ENCODE measurements at regions not wholly inside any gene's neighbourhood (a gene's known extent, or its start where the extent isn't known, plus 50 kb on each side); places are given as distances from the start of the nearest gene placed in this dataset.
A peak's percentile ranks its signal among the peaks of the same experiment; 100 is the strongest.

DNA sequence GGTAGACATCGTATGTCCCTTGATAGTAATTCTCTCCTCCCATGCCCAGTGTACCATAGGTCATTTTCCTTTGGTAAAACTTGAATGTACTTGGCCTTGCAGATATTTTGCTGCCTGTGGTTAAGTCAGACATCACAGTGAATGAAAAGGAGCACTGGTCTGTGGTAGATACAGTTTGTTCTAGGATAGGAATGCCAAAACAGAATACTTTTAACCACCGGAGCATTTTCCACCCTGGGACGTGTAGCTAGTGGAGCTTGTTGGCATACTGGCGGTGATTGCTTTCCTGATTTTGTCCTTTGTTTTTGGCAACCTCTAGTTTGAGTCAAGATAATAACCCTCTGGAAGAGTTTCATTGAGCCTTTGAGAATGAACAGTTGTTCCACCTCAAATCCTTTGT, 92.0 kb upstream of the BMPER start:
- Histone ChIP-seq H3K4me1 (no peaks in the 10 kb centered on the region), H3K27me3 (no peaks in the 10 kb centered on the region), H3K9me3 (no peaks in the 10 kb centered on the region), H3K4me3 (no peak overlapping the region), H3K27ac (no peak overlapping the region), H3K36me3 (no peaks in the 10 kb centered on the region)
- intact Hi-C loops (cut with DNase I) = no loop called here
- TF ChIP-seq POLR2A (IDR thresholded peaks at IDR 0.05) = no peak
- TF ChIP-seq, protein P1, sequence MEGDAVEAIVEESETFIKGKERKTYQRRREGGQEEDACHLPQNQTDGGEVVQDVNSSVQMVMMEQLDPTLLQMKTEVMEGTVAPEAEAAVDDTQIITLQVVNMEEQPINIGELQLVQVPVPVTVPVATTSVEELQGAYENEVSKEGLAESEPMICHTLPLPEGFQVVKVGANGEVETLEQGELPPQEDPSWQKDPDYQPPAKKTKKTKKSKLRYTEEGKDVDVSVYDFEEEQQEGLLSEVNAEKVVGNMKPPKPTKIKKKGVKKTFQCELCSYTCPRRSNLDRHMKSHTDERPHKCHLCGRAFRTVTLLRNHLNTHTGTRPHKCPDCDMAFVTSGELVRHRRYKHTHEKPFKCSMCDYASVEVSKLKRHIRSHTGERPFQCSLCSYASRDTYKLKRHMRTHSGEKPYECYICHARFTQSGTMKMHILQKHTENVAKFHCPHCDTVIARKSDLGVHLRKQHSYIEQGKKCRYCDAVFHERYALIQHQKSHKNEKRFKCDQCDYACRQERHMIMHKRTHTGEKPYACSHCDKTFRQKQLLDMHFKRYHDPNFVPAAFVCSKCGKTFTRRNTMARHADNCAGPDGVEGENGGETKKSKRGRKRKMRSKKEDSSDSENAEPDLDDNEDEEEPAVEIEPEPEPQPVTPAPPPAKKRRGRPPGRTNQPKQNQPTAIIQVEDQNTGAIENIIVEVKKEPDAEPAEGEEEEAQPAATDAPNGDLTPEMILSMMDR (IDR thresholded peaks at IDR 0.05) = no peak
- DNase-seq (ENCODE audit: extremely low spot score in 2 of 2) = no peak

DNA sequence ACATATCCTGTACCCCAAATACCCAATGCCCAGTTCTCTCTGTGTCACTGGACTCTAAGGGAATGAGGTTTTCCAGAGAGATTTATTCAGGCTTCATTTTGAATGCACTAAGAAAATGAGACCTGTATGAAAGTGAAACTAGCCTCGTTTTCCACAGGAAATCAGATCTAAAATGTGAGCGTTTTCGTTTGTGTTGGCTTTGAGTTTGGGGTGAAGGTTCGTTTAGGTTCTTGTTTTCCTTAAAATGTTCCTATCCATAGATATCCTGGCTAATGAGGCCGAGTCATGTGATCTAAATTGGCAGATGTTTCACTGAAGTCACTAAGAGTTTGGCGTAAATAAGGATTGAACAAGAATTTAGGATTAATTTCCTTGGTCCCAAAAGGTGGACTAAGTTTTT, 90.9 kb upstream of the BMPER start:
- Histone ChIP-seq H3K27me3 (no peaks in the 10 kb centered on the region), H3K27ac (no peak overlapping the region), H3K4me3 (peak overlapping the region; percentile 19 to 37), H3K36me3 (no peaks in the 10 kb centered on the region), H3K4me1 (no peaks in the 10 kb centered on the region), H3K9me3 (no peaks in the 10 kb centered on the region)
- intact Hi-C loops (cut with DNase I) = no loop called here
- no peak for TF ChIP-seq POLR2AphosphoS5 (IDR thresholded peaks at IDR 0.05; ENCODE audit: insufficient read depth in 1 of 2, low read depth in 1 of 2)
- TF ChIP-seq, protein P1 (IDR thresholded peaks at IDR 0.05) = no peak
- no peak for TF ChIP-seq POLR2A (IDR thresholded peaks at IDR 0.05)
- no peak for DNase-seq (ENCODE audit: extremely low spot score in 2 of 2)

DNA sequence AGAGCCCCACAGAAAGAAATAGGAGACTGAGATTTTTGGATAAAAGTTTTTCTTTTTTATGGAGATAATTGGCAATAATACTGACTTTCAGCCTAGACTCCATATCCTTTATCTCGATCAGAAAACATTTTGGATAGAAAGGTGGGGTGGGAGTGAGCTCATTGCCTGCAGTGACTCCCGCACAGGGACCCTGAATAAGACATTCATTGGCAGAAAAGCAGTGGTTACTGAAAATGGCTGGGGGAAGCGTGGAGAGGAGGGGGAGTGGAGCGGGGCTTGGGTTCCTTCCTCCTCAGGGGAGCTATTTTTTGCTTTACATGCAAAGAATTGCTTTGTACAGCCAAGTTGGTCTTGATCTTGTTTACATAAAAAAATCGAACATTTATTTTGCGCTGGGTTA, 90.4 kb upstream of the BMPER start:
- intact Hi-C loops (cut with DNase I) = no loop called here
- Histone ChIP-seq H3K36me3 (no peaks in the 10 kb centered on the region), H3K27me3 (no peaks in the 10 kb centered on the region), H3K4me3 (peak overlapping the region; percentile 19 to 37), H3K9me3 (no peaks in the 10 kb centered on the region), H3K4me1 (no peaks in the 10 kb centered on the region), H3K27ac (no peak overlapping the region)
- TF ChIP-seq POLR2AphosphoS5 (IDR thresholded peaks at IDR 0.05; ENCODE audit: insufficient read depth in 1 of 2, low read depth in 1 of 2) = no peak
- no peak for TF ChIP-seq POLR2A (IDR thresholded peaks at IDR 0.05)
- TF ChIP-seq, protein P1 (IDR thresholded peaks at IDR 0.05) = no peak
- no peak for DNase-seq (ENCODE audit: extremely low spot score in 2 of 2)

DNA sequence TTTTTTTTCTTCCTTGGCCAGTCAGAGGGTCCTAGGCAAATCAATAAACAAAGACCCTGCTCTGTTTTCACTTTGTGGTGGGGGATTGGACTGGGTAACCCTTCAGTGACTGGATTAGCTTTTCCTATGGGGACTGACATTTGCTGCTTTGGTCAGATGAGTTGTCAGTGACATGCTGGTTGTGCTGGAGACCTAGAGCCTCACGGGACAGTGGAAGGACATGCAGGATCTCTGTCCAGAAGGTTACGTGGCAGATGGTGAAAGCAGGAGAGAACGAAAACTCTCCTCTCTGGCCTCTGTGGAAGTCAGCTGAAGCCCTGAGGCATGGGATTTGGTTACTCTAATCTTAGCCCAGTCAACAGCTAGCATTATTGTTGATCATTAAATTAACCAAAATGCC, 90.0 kb upstream of the BMPER start:
- TF ChIP-seq, protein P1 (IDR thresholded peaks at IDR 0.05) = no peak
- TF ChIP-seq POLR2A (IDR thresholded peaks at IDR 0.05) (no peak), POLR2AphosphoS5 (IDR thresholded peaks at IDR 0.05; ENCODE audit: insufficient read depth in 1 of 2, low read depth in 1 of 2) (no peak)
- H3K4me1 ChIP-seq = no peaks in the 10 kb centered on the region
- no peak overlapping the region for H3K27ac ChIP-seq
- H3K36me3 ChIP-seq = no peaks in the 10 kb centered on the region
- H3K27me3 ChIP-seq = no peaks in the 10 kb centered on the region
- DNase-seq (ENCODE audit: extremely low spot score in 2 of 2) = no peak
- intact Hi-C loops (cut with DNase I) = no loop called here
- H3K9me3 ChIP-seq = no peaks in the 10 kb centered on the region
- H3K4me3 ChIP-seq = peak overlapping the region; percentile 19 to 37

DNA sequence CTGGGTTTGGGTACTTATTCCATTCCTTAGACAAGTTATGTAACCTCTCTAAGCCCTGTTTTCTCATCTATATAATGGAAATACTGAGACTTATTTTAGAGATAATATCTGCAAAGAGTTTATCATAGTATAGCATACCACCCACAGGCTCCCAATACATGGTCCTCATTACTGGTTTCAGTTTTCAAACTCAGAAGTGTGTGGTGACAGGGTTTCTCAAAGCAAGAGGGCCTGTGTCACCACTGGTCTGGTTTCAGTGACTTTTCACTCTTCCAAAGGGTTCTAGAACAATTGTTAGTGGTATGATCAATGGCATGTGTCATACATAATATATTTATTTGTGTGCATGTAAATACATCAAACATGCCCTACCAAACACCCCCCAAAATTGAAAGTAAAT, 89.2 kb upstream of the BMPER start:
- Histone ChIP-seq H3K4me1 (no peaks in the 10 kb centered on the region), H3K4me3 (no peak overlapping the region), H3K9me3 (no peaks in the 10 kb centered on the region), H3K27ac (no peak overlapping the region), H3K27me3 (no peaks in the 10 kb centered on the region), H3K36me3 (no peaks in the 10 kb centered on the region)
- TF ChIP-seq, protein P1 (IDR thresholded peaks at IDR 0.05) = no peak
- TF ChIP-seq POLR2AphosphoS5 (IDR thresholded peaks at IDR 0.05; ENCODE audit: insufficient read depth in 1 of 2, low read depth in 1 of 2) (no peak), POLR2A (IDR thresholded peaks at IDR 0.05) (no peak)
- DNase-seq (ENCODE audit: extremely low spot score in 2 of 2) = no peak
- intact Hi-C loops (cut with DNase I) = no loop called here
